ENCODE measurements at regions not wholly inside any gene's neighbourhood (a gene's known extent, or its start where the extent isn't known, plus 50 kb on each side); places are given as distances from the start of the nearest gene placed in this dataset.

DNA sequence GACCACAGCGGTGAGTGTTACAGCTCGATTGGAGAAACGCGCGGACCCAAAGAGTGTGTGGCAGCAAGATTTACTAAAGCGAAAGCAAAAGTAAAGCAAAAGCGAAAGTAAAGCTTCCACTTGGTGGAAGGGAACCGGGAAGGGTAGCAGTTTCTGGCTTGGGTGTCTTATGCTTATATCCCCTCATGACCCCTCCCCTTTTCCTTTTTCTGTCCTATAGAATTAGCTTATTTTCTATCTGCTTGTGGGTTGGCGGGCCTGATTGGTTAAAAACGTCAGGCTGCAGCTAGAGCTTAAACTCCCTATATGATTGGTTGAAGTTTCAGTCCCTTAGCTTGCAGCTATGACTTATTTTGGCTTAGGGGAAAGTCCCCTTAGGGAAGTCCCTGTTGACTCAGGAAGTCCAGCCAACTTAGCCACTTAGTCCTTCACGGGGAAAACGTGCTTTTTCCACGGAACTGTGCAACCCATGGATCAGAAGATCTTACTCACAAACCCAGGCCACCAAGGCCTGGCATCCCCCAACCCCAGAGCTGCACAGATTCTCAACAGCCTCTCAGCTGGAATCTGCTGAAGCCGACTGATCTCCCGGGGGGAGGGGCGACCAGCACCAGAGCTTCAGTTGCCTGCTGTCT lies 114.2 kb upstream of the ADAMTS16 start:
- intact Hi-C loops (cut with micrococcal nuclease): loop anchor here (1.0 kb wide), 1 partner anchor 11 kb away; no protein-coding TSS in a partner anchor

DNA sequence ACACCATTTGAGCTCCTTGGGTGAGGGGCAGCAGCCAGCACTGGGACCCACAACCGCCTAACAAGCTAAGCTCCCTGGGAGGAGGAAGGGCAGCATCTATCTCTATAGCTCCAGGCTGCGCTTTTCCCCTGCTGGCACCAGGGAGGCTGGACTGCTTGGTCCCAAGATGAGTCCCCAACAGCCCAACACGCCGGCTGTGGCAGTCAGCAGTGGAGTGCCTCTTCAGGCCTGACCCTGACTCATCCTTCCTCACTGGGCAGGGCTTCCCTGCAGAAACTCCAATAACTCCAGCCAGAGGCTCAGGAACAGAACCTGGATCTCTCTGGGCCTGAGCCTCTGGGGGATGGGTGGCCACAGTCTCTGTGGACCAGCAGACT lies 113.7 kb upstream of the ADAMTS16 start:
- intact Hi-C loops (cut with micrococcal nuclease): no loop called here

GRCh38 chr5:5031665-5032064 lies 108.5 kb upstream of the ADAMTS16 start:
- intact Hi-C loops (cut with micrococcal nuclease): no loop called here

DNA sequence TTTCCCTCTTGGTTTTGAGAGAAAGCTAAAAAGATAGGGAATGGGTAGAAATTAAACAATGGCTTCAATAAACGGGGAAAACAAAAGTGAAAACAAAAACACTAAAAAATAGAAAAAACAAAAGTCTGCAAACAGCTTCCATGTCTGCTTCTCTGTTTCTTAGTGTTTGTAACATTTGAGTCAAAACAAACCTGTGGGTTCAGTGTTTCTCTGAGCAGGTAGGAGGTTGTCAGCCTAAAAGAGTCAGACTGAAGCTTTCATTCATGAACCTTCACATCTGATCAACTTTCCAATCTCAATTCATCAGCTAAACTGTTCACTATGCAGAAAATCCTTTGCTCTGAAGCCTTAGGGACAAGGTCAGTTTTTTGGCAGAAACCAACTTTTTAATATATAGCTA lies 102.5 kb upstream of the ADAMTS16 start:
- intact Hi-C loops (cut with micrococcal nuclease): loop anchor here (1.0 kb wide), 1 partner anchor 12 kb away; no protein-coding TSS in a partner anchor

DNA sequence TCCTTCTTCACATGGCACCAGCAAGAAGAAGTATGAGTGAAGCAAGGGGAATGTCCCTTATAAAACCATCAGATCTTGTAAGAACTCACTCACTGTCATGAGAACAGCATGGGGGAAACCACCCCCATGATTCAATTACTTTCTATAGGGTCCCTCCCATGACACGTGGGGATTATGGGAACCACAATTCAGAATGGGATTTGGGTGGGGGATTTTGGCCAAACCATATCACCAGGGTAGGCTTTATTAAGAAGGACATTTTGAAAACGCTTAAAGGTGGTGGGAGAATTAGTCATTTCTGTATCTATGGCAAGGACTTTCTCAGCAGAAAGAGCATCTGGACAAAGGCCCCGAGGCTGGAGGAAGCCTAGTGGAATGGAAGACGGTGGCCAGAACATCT lies 100.2 kb upstream of the ADAMTS16 start:
- intact Hi-C loops (cut with micrococcal nuclease): no loop called here

DNA sequence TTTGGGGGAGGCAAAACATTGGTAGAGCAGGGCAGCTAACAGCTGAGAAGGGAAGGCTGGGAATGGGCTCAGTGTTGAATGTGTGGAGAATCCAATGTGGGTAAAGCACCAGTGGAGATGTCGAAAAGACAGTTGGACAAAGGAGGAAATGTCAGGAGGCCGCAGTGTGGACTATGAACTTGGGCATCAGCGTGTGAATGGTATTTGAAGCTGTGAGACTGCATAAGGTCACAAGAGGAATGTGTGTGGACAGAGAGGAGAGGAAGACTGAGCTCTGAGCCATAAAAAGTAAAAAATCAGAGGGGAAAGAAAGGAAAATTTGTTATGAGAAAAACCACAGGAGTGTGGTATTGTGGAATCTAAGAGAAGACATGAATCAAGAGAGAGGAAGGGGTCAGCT lies 99.4 kb upstream of the ADAMTS16 start:
- intact Hi-C loops (cut with micrococcal nuclease): no loop called here

DNA sequence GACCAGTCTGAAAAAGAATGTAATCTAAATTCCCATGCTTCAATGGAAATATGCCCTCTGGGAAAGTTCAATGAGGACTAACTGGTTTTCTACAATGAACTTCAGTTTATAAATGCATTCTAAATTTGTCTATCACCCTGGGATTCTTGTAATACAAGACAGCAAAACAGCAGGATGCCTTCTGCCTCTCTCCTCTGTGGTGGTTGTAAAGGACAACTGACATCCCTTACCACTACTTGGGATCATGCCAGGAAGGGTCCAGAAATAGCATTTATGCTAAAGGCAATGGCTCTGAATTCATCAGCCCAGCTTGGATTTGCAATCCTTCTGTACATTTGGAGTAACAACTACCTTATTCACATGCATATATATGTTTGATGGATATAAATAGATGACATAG lies 97.3 kb upstream of the ADAMTS16 start:
- intact Hi-C loops (cut with micrococcal nuclease): no loop called here

DNA sequence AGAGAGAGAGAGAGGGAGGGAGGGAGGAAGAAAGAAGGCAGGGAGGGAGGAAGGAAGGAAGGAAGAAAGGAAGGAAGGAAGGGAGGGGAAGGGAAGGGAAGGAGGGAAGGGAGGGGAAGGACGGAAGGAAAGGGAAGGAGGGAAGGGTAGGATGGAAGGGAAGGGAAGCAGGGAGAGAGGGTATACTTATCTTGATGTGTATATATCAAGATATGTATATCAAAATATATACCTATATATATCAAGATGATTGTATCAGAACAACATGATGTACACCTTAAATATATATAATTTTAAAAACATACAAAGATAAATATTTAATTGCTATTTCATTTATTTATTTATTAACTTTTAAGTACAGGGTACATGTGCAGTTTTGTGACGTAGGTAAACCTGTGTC lies 96.8 kb upstream of the ADAMTS16 start:
- intact Hi-C loops (cut with micrococcal nuclease): no loop called here

- intact Hi-C loops (cut with micrococcal nuclease): no loop called here
Observed at GRCh38 chr5:5044247-5044840, 95.8 kb upstream of the ADAMTS16 start.

GRCh38 chr5:5046680-5047502 lies 93.2 kb upstream of the ADAMTS16 start:
- intact Hi-C loops (cut with micrococcal nuclease): no loop called here

DNA sequence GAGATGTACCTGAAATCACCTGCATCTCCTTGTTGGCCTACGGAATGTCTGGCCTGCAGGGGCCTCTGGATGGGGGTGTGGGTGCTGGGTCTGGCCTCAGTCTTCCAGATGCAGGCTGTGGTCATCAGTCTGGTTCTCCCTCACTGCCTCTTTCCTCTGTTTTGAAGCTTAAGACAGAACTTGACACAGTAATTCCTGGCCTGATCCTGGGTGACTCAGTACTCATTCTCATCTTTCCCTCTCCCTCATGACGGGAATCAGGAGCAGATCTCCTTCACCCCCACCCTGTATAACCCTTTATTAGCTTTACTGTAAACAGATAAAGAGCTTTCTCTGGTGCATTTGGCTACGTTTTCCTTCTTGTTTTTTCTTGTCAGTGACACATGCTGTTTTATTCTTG lies 89.3 kb upstream of the ADAMTS16 start:
- intact Hi-C loops (cut with micrococcal nuclease): no loop called here

- intact Hi-C loops (cut with micrococcal nuclease): no loop called here
Observed at GRCh38 chr5:5055712-5056111, 84.4 kb upstream of the ADAMTS16 start.

DNA sequence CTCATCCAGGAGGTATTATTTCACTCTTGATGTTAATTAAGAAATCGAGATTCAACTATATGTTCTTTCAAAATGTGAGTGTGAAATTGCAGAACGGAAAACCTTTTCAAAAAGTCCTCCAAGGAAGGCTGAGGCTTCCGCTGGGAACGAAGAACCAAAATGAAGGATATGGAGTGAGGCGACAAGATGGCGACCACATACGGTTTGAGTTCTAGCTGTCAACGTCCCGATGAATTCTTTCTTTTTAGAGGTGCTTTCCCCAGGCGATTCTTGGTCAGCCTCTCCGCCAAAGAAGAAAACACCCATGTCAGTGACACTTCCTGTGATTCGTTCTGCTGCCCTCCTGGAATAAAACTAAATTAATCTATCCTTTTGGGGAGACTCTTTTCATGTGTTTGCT lies 78.3 kb upstream of the ADAMTS16 start:
- intact Hi-C loops (cut with micrococcal nuclease): no loop called here

DNA sequence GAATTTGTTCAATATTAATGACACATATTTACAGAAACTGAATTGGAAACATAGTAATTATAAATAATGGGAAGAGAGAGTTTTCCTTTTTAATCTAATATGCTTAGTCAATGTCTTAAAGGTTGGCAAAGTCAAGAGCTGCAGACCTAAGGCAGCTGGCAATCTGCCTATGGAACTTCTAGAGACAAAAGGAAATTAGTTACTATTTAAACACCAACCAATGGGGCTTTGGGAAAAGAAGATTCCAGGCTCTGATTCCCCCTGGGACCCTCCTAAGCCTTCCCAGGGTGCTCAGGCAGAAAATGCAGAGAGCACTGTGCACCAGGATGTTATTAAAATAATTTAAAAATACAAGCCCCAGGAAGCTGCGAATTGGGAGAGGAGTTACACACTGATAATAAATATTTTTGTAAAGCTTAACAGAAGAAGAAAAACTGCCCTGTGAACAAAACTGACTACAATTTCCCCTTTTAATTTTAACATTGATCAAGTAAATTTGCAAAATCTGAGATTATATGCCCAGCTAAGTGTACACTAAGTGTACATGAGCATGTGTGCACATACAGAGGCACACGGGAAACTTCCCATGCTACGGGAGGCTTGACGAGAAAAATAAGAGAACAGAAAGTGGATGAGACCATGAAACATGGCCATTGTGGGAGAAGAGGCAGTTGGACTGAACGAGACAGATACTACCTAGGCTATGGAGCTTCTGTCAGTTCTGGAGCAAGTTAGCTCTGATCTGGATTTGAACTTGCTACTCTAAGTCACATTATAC lies 77.4 kb upstream of the ADAMTS16 start:
- intact Hi-C loops (cut with micrococcal nuclease): no loop called here

DNA sequence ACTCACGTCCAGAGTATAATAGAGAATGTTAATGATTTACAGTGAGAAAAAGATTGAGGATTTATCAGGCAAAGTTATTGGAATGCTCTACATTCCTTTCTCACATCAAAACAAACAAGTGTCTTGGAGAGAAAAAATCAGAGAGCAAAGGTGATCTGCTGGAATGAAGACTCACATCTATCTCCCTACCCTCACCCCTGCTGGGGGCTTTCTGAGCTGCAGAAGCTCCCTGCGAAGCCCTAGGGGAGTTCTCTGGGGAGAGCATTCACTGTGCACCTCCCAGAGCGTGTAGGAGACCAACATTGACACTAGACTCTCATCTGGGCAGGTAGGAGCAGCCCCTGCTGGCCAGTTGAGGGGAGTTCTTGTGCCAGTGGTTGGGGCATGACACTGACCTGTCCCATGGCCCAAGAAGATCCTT lies 76.6 kb upstream of the ADAMTS16 start:
- intact Hi-C loops (cut with micrococcal nuclease): no loop called here

- intact Hi-C loops (cut with micrococcal nuclease): no loop called here
Observed at GRCh38 chr5:5065472-5065871, 74.7 kb upstream of the ADAMTS16 start.

- intact Hi-C loops (cut with micrococcal nuclease): no loop called here
Observed at GRCh38 chr5:5066276-5067186, 73.6 kb upstream of the ADAMTS16 start.

DNA sequence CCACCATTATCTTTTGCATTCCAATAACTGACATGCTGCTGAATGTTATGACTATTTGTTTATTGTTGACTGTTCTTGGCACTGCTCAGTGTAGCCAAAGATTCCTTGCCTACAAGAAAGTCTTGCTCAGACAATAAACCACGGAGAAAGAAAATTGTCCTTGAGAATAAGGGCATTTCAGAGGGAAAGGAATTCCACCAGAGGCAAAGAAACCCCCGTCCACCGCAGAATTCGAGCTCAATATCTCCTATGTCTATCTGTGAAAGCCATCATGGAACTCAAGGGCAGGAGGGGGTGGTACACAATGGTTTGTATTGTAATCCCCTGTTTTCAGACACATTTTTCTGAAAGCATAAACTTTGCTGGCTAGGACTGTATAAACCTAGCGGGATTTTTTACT lies 70.3 kb upstream of the ADAMTS16 start:
- intact Hi-C loops (cut with micrococcal nuclease): no loop called here

- intact Hi-C loops (cut with micrococcal nuclease): no loop called here
Observed at GRCh38 chr5:5071554-5071953, 68.6 kb upstream of the ADAMTS16 start.

DNA sequence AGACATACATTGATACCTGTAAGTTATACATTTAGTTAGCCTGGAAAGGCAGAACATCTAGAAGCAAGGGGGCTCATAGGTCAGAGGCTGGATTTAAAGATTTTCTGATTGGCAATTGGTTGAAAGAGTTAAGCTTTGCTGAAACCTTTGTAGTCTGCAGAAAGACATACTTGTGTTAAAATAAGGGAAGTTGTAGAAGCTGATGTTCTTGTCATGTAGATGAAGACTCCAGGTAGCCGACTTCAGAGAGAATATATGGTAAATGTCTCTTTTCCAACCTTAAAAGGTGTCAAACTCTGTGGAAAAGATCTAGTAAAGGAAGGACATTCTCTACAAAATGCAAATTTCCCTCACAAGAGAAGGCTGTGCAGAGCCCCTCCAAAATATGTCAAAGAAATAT lies 62.9 kb upstream of the ADAMTS16 start:
- intact Hi-C loops (cut with micrococcal nuclease): no loop called here
